DOHH2 (cell line): ENCODE measurements at regions not wholly inside any gene's neighbourhood (a gene's known extent, or its start where the extent isn't known, plus 50 kb on each side); places are given as distances from the start of the nearest gene placed in this dataset.

ENCODE experiments used
- H3F3A ChIP-seq: fragments of 200-600 bp; sonication (generic), shearing (Covaris generic); 2 replicates; pipeline ENCODE4 v1.6.0; 2016; ENCODE audit warnings: antibody characterized with exemption, mild to moderate bottlenecking; ENCODE audit not compliant: control insufficient read depth, insufficient read depth
- H3K27ac ChIP-seq: fragments of 200-600 bp; sonication (generic); 2 replicates; pipeline ENCODE4 v1.5.1; 2014; ENCODE audit warnings: low read depth, mild to moderate bottlenecking, low read length, moderate library complexity
- H3K27me3 ChIP-seq: fragments of 200-600 bp; sonication (generic); 2 replicates; pipeline ENCODE4 v1.6.1; 2014; ENCODE audit warnings: mild to moderate bottlenecking, low read length, mixed read lengths; ENCODE audit not compliant: control insufficient read depth
- H3K36me3 ChIP-seq: fragments of 200-600 bp; sonication (generic); 2 replicates; pipeline ENCODE4 v1.6.1; 2014; ENCODE audit warnings: mild to moderate bottlenecking, low read length, moderate library complexity, mixed read lengths; ENCODE audit not compliant: control insufficient read depth
- H3K4me1 ChIP-seq: fragments of 200-600 bp; sonication (generic); 2 replicates; pipeline ENCODE4 v1.6.1; 2014; ENCODE audit warnings: mild to moderate bottlenecking, low read length, mixed read lengths; ENCODE audit not compliant: control insufficient read depth
- H3K4me2 ChIP-seq: fragments of 200-600 bp; sonication (generic); 2 replicates; pipeline ENCODE4 v1.6.0; 2014; ENCODE audit warnings: mild to moderate bottlenecking, low read length, moderate library complexity
- H3K4me3 ChIP-seq: fragments of 200-600 bp; sonication (generic); 2 replicates; pipeline ENCODE4 v1.5.1; 2014; ENCODE audit warnings: mild to moderate bottlenecking, low read length, mixed read lengths
- H3K79me2 ChIP-seq: fragments of 200-600 bp; sonication (generic); 2 replicates; pipeline ENCODE4 v1.6.1; 2014; ENCODE audit warnings: mild to moderate bottlenecking, low read length, mixed read lengths; ENCODE audit not compliant: control insufficient read depth
- H3K9me2 ChIP-seq: fragments of 200-600 bp; sonication (generic); replicated peaks from 2 replicates; pipeline ENCODE4 v1.6.1; 2014; ENCODE audit warnings: mild to moderate bottlenecking, low read length, mixed read lengths; ENCODE audit not compliant: control insufficient read depth
- H3K9me3 ChIP-seq: fragments of 200-600 bp; sonication (generic); 2 replicates; pipeline ENCODE4 v1.6.1; 2014; ENCODE audit warnings: antibody characterized with exemption, low read length, mixed read lengths; ENCODE audit not compliant: control insufficient read depth, insufficient read depth
- H4K20me1 ChIP-seq: fragments of 200-600 bp; sonication (generic); 2 replicates; pipeline ENCODE4 v1.6.0; 2014; ENCODE audit warnings: low read depth, mild to moderate bottlenecking, antibody characterized with exemption, low read length, moderate library complexity; ENCODE audit not compliant: control insufficient read depth, insufficient read depth
- EZH2phosphoT487 ChIP-seq: fragments of 200-600 bp; sonication (generic); IDR thresholded peaks from 2 replicates; pipeline ENCODE4 v1.6.1; 2017; ENCODE audit warnings: borderline replicate concordance, mild to moderate bottlenecking, antibody characterized with exemption, low read length, moderate library complexity, mixed read lengths
- TF ChIP-seq, protein P1 (sequence below): fragments of 200-600 bp; sonication (generic); IDR thresholded peaks from one replicate; pipeline ENCODE4 v1.5.1; 2014; ENCODE audit warnings: antibody characterized with exemption, mild to moderate bottlenecking, low read depth, low read length; ENCODE audit not compliant: poor library complexity, severe bottlenecking

DNA sequence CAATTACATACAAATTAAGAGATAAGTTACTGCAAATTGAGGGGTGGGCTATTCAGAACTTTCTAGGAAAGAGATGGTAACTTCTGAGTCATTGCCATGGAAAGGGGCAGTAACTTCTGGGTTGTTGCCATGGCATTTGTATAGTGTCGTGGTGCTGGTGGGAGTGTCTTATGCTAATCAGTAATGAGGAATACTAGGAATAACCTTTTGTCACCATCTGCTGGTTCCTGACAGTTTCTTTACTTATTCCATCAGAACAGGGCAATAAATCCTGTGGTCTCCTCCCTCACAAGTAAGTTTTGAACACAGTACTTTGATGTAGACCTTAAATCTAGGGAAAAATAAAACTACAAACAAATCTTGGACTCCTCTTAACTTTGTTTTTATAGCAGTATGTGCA lies 435.4 kb downstream of the BCL11A start:
- Histone ChIP-seq H3K9me2 (no peaks in the 10 kb centered on the region), H3K27me3 (no peaks in the 10 kb centered on the region), H3K4me1 (no peaks in the 10 kb centered on the region), H3K36me3 (no peaks in the 10 kb centered on the region), H3K9me3 (no peaks in the 10 kb centered on the region), H3K27ac (no peak overlapping the region), H3K4me3 (no peak overlapping the region), H3F3A (no peaks in the 10 kb centered on the region), H3K4me2 (no peak overlapping the region), H4K20me1 (no peaks in the 10 kb centered on the region), H3K79me2 (no peaks in the 10 kb centered on the region)
- TF ChIP-seq EZH2phosphoT487: no peak
- TF ChIP-seq, protein P1, sequence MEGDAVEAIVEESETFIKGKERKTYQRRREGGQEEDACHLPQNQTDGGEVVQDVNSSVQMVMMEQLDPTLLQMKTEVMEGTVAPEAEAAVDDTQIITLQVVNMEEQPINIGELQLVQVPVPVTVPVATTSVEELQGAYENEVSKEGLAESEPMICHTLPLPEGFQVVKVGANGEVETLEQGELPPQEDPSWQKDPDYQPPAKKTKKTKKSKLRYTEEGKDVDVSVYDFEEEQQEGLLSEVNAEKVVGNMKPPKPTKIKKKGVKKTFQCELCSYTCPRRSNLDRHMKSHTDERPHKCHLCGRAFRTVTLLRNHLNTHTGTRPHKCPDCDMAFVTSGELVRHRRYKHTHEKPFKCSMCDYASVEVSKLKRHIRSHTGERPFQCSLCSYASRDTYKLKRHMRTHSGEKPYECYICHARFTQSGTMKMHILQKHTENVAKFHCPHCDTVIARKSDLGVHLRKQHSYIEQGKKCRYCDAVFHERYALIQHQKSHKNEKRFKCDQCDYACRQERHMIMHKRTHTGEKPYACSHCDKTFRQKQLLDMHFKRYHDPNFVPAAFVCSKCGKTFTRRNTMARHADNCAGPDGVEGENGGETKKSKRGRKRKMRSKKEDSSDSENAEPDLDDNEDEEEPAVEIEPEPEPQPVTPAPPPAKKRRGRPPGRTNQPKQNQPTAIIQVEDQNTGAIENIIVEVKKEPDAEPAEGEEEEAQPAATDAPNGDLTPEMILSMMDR: no peak

DNA sequence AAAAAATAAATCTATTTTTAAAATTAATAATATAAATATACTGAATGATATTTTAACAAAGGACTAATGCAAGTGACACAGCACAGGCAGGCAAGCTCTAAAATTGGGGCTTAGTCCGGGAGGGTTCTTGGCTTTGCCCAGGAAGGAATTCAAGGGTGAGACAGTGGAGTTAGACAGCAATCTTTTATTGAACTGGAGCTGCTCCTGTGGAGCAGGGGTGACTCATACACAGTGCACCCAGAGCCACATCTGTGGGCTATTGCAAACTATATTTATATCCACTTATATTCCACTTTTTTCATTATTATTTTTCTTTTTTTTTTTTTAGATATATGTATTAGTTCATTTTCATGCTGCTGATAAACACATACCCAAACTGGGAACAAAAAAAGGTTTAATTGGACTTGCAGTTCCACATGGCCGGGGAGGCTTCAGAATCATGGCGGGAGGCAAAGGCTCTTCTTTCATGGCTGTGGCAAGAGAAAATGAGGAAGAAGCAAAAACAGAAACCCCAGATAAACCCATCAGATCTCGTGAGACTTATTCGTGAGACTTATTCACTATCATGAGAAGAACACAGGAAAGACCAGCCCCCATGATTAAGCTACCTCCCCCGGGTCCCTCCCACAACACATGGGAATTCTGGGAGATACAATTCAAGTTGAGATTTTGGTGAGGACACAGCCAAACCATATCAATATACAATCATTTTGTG lies 437.1 kb downstream of the BCL11A start:
- no peak for TF ChIP-seq EZH2phosphoT487
- TF ChIP-seq, protein P1: no peak
- no peaks in the 10 kb centered on the region for H3K9me3 ChIP-seq
- H3K4me1 ChIP-seq: no peaks in the 10 kb centered on the region
- no peaks in the 10 kb centered on the region for H3K79me2 ChIP-seq
- H3K4me3 ChIP-seq: no peak overlapping the region
- no peak overlapping the region for H3K27ac ChIP-seq
- H3K4me2 ChIP-seq: no peak overlapping the region
- H3F3A ChIP-seq: no peaks in the 10 kb centered on the region
- H3K9me2 ChIP-seq: no peaks in the 10 kb centered on the region
- no peaks in the 10 kb centered on the region for H4K20me1 ChIP-seq
- no peaks in the 10 kb centered on the region for H3K36me3 ChIP-seq
- no peaks in the 10 kb centered on the region for H3K27me3 ChIP-seq

DNA sequence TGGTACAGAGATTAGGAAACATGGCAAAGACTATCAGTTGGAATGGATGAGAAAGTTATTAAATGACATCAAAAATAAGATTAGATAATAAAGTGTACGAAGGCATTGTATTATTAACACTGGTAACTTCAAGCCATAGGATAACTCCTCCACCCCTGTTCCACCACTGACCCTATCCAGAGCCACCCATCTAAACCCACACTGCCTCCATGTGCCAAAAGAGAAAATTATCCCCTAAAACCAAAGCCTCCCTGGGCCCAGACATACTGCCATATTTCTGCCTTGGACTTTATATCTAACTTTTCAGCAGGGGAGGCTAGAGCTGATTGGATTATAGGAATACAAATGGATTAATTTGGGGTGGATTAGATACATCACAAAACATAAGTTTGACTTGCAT lies 443.7 kb downstream of the BCL11A start:
- no peaks in the 10 kb centered on the region for H3K27me3 ChIP-seq
- H3K4me1 ChIP-seq: peaks cover 5% of the 10 kb centered on the region
- H3K4me2 ChIP-seq: no peak overlapping the region
- H3F3A ChIP-seq: no peaks in the 10 kb centered on the region
- no peak overlapping the region for H3K4me3 ChIP-seq
- no peaks in the 10 kb centered on the region for H3K79me2 ChIP-seq
- H3K27ac ChIP-seq: no peak overlapping the region
- H4K20me1 ChIP-seq: no peaks in the 10 kb centered on the region
- TF ChIP-seq, protein P1: no peak
- TF ChIP-seq EZH2phosphoT487: no peak
- H3K9me3 ChIP-seq: no peaks in the 10 kb centered on the region
- H3K9me2 ChIP-seq: no peaks in the 10 kb centered on the region
- H3K36me3 ChIP-seq: no peaks in the 10 kb centered on the region
